ENCODE measurements at regions not wholly inside any gene's neighbourhood (a gene's known extent, or its start where the extent isn't known, plus 50 kb on each side); places are given as distances from the start of the nearest gene placed in this dataset.

DNA sequence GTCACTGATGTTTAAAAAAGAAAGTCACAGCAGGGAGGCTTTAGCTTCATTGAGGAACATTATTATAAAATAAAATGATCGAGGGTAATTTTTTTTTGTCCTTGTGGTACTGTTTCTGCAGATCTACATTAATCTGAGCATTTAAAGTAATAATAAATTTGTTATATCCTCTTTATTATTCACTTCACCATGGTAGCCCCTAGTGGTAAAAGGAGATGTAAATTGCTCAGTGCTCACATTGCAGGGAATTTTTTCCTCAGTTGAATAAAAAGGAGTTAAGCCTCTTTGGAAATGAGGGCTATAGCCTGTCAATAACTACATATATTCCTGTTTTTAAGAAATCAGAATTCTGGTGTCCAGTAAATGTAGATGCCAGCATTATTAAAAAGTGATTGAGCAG is 99.7 kb upstream of the VPREB1 start:
- no peak for DNase-seq

DNA sequence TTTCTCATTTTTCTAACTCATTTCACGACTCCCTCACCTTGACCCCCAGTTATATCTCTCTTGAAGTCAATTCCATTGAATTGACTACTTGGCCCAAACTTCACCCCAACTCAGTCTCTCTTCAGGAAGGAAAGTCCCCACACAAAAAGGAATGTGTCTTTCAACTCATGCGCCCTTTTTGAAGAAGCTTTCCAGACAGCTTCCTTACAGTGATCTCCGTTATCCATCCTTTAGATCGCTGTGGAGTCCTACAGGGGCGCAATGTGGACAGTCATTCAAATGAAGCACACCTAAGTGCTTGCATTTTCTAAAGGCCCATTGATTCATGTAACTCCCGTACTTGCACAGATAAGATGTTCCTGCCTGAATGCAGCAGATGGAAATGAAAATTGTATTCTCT is 101.1 kb upstream of the VPREB1 start:
- DNase-seq, result no peak

DNA sequence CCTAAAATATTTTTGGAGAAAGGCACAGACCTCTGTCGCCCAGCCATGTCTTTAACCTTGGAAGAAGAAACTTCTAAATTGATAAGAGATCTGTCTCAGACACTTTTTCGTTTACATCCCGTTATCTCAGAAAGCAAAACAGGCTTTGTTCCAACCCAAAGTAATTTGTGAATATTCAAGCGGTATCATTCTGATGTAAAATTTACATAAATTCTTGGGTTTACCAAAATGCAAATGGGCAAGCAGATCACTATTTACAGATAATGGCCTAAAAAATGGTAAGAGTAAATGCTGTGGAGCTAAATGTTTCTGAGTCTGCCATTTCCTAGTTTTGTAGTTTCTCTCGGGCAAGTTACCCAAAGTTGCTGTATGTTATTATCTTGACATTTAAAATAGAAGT is 101.9 kb upstream of the VPREB1 start:
- no peak for DNase-seq

DNA sequence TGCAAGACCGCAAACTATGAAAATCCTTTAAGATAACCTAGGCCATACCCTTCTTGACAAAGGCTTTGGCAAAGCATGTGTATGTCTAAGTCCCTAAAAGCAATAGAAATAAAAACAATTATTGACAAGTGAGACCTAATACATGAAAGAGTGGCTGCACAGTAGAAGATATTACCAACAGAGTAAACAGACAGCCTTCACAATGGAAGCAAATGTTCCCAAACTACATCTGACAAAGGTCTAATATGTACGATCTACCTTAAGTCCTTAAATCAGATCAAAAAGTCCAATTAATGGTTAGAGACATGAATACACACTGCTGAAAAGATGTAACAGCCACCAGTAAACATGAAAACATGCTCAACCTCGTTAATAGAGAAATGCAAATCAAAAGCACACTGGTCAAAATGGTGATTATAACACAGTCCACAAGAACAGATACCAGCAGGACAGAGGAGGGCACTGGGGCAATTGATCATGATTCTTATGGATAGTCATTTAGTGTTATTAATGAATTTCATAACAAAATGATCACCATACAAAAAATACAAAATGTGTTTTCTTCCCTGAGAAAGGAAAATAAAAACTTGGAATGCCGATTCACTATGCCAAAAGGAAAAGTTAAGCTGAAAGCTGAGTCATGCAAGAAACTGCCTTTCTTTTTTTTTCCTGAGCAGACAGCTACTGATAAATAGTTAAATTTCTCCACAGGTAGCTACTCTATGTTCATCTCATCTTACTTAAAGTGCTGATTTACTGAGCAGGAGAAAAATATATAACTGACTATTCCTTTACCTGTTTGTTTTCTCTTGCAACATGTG is 102.6 kb upstream of the VPREB1 start:
- DNase-seq, result no peak

DNA sequence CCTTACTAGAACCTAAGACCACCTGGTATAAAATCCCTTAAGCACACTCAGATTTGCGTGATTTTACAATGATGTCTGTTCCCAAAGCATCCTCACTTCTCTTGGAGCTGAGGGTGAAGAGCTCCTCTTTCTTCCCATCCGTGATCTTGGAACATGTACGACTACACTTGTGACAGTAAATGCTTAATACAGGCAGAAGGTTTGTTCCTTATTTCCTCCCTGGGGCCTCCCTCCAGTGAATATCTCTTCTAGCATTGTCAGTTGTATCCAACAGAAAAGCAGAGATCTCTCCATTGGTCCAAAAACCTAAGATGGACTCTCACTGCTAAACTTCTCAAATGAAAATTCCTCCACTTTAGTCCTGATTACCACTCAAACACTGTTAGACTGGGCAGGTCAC is 103.6 kb upstream of the VPREB1 start:
- DNase-seq, result no peak

DNA sequence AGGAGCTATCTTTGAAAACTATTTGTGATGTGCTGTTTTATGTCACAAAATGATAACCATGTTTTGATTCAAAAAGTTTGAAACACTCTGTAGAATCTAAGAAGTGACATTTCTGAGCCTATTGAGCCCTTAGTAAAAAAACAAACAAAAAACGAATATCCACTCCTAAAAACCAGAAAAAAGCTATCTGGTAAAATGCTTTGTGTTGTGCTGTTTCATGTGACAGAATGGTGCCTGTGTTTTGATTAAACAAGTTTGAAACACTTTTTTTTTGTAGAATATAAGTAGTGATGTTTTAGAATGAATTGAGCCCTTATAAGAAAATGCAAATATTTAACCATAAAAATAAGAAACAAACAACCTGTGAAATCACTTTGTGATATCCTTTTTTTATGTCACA is 105.2 kb upstream of the VPREB1 start:
- no peak for DNase-seq

DNA sequence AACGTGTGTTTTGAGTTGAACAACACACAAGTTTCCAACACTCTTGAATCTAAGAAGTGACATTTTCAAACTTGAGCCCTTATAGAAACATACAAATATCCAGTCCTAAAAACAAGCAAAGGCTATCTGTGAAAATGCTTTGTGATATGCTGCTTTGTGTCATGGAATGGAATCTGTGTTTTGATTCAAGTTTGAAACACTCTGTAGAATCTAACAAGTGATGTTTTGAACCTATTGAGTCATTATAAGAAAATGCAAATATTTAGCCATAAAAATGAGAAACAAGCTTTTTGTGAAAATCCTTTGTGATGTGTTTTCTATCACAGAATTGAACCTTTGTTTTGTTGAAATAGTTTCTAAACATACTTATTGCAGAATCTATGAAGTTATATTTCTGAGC is 105.7 kb upstream of the VPREB1 start:
- no peak for DNase-seq

DNA sequence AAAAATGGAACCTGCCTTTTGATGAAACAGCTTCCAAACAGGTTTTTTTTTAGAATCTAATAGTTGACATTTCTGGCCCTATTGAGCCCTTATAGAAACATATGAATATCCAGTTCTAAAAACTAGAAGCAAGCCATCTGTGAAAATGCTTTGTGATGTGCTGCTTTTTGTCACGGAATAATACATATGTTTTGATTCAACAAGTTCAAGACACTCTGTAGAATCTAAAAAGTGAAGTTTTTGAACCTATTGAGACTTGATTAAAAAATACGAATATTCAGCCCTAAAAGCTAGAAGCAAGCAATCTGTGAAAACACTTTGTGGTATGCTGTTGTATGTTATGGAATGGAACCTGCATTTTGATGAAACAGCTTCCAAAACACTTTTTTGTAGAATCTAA is 106.7 kb upstream of the VPREB1 start:
- no peak for DNase-seq

DNA sequence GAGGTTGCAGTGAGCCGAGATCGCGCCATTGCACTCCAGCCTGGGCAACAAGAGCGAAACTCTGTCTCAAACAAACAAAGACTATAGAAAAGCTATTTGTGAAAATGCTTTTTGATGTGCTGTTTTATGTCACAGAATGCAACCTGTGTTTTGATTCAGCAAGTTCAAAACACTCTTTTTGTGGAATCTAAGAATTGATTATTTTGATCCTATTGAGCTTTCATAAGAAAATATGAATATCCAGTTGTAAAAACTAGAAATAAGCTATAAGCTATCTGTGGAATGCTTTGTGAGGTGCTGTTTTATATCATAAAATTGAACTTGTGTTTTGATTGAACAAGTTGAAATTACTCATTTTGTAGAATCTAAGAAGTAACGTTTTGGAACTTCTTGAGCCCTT is 110.7 kb upstream of the VPREB1 start:
- no peak for DNase-seq

DNA sequence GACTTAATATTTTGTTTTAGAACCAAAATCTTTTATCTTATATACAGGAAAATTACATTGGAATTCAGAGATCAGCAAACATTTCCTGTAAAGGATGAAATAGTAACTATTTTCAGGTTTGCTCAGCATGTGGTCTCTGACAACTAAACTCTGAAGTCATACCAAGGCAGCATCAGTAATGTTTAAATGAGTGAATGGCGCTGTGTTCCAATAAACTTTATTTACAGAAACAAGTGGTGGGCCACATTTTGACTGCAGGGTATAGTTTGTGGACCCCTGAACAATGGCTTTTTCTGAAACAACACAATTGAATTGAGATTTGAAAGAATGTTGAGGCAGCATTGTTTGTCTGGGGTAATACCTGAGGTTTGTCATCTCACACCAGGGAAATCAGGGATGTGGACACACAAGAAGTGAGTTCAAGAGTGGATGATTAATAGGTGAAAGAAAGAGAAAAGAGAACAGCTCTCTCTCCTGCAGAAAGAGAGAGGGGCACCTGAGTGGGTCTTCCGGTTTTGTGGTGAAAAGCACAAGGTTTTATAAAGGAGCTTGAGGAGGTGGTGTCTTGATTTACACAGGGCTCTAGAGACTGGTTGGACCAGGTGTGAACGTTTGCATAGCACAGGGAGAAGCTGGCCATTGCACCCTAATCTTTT is 113.5 kb upstream of the VPREB1 start:
- no peak for DNase-seq

DNA sequence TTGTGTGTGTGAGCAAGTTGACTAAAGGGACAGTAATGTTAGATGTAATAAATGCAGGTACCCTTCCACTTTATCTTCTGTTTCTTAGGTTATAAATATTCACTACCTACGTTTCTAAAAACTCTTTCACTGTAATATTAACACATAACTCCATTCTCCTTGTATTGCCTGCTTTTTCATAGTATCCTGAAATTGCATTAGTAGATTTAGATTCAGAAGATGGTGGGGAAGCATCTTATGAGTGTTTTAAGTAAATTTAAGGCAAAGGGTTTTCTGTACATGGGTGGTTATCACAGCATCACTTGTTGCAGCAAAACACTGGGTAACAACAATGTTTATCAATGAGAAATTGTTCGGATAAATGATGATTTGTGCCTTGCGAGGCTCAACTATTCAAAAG is 115.2 kb upstream of the VPREB1 start:
- DNase-seq, result no peak

DNA sequence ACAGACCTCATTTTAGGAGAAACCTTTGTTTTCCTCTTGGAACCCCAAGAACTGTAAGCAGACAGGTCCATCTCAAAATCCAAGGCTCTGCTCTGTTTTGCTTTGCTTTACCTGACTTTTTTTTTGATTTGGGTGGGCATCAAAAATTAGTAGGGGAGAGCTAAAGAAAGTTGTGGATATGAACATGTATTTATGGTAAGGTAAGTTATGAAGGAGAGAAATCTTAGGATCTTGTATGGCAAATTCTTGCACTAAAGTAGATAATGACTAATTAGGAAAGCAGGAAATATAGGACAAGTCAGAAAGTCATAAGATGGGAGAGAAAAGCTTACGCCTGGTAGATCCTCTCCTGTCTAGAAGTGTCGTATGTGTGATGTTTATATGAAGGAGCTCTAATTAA is 116.1 kb upstream of the VPREB1 start:
- DNase-seq, result no peak

DNA sequence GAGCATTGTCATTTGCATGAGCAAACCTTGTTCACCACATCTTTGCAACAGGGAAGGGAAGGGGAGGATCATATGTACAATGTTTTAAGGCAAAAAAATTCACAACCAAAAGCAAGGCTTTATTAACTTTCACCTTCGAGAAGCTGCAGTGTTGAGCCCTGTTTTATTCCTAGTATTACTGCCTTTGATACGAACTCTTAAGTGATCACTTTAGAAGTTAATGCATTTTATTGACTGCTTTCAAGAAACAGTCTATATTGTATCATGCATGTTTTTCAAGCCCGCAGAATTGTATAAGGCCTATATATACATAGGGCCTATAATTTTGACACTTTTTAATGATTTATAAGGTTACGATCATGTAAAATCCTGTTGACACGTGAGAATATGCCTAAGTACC is 117.5 kb upstream of the VPREB1 start:
- DNase-seq, result no peak

DNA sequence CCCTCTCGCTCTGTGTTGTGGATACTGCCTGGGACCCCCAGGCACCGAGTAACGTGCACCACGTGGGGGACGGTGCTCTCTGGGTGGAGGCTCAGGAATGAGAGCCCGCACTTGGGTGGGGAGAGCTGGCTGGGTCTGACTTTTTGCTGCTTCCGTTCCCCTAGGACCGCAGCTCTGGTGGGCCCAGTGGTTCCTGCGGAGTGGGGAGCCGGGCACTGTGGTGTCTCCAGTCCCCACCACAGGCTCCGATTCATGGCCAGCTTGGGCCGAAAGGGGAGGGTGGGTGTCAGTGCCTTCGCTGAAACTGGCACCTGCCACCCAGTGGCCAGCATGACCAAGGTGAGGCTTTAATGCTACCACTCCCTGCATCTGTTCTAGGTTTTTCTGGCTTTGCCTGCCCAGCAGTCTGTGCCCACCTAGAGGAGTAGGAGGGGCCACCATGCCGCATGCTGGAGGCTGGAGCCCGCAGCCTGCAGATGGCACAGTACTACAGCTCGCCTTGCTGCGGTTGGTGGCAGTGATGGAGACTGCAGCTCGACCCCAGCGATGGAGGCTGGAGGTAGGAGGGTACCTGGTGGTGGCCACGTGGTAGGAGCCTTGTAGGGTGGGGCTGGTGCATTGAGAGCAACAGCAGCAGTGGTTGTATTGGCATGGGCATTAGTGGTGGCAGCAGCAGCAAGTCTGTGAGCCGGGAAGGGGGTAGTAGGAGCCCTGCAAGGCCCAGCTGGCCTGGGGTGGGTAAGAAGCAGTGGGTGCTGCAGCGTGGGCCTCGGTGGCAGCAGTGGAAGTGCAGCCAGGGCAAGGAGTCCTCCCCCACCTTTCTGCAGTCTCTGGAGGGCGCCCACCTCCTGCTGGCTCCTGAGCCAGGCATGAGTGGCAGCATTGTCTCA is 118.8 kb upstream of the VPREB1 start:
- no peak for DNase-seq

DNA sequence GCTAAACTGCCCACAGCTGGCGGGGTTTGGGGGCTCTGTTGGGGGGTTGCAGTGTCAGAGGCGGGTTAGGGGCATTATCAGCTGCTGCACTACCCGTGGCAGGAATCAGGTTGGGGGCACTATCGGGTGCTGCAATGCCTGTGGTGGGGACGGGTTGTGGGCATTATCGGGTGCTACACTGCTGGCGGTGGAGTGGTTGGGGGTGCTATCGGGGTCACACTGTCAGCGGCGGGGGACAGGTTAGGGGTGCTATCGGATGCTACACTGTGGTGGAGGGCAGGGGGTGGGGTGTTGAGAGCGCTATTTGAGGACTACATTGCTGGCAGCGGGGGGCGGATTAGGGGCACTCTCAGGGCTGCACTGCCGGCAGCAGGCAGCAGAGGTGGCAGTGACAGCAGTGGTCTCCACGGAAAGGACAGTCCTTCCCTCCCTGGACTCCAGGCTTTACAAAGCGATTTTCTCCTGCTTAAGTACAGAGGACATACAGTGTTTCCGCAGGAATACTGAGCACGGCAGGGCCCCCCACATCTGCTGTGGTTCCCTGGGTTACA is 119.5 kb upstream of the VPREB1 start:
- DNase-seq, result no peak

DNA sequence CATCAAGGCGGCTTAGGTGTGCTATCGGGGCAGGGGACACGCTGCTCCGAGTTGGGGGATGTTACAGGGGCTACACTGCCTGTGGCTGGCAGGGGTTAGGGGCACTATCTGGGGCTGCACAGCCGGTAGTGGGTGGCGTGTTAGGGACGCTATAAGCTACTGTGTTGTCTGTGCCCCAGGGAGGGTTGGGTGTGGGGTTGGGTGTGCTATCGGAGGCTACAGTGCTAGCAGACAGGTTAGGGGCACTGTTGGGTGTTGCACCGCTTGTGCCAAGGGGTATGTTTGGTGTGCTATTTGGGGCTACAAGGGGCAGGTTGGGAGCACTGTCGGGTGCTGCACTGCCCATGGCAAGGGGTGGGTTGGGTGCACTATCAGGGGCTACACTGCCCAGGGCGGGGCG is 120.2 kb upstream of the VPREB1 start:
- no peak for DNase-seq

DNA sequence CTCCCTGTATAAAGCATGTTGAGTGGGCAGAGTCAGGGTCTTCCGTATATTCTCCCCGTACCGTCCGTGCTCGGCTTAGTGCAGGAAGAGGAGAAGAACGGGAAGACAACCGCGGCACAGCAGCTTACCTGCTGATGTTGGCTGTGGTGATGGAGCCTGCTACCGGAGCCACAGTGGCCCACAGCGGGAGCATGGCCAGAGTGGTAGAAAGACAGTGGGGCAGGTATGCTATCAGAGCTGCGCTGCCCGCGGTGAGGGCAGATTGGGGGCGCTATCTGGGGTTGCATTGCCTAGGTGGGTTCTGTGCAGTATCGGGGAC is 120.7 kb upstream of the VPREB1 start:
- no peak for DNase-seq

DNA sequence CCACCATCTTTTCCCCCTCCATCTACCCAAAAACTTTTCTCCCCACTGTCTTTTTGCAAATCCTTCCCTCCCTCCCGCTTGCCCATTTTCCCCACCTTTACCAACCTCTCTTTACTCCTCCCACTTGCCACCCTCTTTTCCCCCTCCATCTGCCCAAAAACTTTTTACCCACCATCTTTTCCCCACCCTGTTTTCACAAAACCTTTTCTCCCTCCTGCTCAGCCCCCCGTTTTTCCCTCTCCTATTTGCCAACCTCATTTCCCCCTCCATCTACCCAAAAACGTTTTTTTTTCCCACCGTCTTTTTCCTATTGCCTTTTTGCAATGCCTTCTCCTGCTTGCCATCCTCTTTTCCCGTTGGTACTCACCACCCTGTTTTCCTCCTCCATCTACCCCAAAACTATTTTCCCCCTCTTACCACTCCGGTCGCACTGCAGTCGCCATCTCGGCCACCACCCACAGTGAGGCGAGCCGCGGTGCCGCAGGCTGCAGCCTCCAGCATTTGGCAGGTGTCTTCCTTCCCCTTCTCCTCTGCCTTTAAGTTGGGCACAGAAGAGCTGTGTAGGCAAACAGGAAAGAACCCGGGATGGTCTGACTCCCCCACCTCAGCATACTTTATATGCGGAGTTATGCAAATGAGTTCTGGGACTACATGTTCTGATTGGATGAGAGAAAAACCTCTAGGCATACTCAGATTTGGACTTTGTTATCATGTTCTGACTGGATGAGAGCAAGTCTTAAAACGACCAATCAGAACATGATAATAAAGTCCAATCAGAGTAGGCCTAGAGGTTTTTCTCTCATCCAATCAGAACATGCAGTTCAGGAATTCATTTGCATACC is 121.2 kb upstream of the VPREB1 start:
- DNase-seq, result no peak

DNA sequence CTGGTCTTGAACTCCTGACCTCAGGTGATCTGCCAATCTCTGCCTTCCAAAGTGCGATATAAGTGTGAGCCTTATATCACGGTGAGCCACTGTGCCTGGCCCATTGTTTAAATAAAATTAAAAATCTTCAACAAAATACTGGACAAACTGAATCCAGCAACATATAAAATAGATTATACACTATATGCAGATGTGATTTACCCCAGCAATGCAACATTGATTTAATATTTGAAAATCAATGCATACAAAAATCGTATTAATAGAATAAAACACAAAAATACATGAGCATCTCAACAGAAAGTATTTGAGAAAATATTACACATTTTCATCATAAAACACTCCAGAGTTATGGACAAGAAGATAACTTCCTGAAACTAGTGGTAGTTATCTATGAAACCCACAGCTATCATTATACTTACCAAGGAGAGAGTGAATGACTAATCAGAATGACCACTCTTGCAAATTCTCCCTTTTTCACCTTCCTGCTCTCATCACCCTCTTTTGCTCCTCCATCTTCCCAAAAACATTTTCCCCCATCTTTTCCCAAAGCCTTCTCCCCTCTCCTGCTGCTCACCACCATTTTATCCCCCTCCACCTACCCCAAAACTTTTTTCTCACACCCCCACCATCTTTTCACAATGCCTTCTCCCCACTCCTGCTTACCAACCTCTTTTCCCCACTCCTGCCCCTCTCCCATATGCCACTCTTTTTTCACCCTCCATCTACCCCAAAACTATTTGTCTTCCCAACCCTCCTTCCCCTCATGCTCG is 122.1 kb upstream of the VPREB1 start:
- DNase-seq, result no peak

DNA sequence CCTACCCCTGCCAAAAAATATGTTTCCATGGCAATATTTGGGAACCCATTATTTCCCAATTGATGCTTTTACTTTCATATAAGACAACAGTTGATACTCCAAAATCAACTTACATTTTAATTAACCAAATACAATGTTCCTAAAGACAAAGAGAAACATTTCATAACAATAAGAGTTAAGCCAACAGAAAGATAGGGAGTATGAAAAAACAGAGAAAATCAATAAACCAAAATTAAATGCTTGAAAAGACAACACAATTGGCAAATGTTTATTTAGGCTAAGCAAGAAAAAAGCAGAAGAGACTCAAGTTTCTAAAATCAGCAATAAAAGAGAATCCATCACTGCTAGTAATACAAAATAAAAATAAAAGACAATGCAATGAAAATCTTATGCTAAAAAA is 123.1 kb upstream of the VPREB1 start:
- no peak for DNase-seq

DNA sequence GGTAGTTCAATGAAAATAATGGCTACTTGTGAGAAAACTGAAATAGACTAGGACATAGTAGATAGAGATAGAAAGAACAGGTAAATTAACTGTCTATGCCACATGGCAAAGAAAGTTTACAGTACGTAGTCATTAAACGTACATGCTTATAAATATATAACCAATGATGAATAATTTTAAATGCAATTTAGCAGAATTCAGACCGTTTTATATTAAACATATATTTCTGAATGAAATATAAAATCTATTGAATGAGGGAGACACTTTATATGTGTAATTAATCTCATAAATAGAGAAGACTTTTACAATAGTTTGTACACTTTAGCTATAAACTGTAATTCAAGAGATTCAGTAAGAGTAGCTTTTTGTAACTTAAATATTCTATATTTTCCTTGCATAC is 124.4 kb upstream of the VPREB1 start:
- DNase-seq, result no peak

DNA sequence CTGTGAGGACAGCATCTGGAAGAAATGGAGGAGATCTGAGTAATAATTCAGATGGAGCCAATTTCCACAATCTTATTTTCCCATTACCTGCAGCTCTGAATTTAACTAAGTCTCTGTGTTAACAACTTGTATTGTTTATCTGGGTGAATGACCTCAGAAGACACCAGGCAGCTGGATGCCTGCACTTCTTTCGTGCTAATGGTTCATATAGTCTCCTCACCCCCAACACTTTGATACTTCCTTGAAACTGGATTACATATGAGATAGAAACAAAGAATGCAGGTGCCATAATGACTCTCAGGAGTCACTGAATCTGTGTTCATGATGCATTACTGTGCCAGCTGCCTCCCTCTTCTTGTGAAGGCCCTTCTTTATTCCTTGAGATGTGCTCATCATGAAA is 125.6 kb upstream of the VPREB1 start:
- DNase-seq, result no peak
